ENCODE measurements at regions not wholly inside any gene's neighbourhood (a gene's known extent, or its start where the extent isn't known, plus 50 kb on each side); places are given as distances from the start of the nearest gene placed in this dataset.

- TF ChIP-seq TAF1 (IDR thresholded peaks at IDR 0.05; ENCODE audit: low read depth) = no peak
- no peak for TF ChIP-seq TEAD4 (IDR thresholded peaks at IDR 0.05)
- TF ChIP-seq RAD21 (IDR thresholded peaks at IDR 0.05; ENCODE audit: low read depth) = no peak
- no peak for TF ChIP-seq CEBPB (IDR thresholded peaks at IDR 0.05)
- TF ChIP-seq CREB1 (IDR thresholded peaks at IDR 0.05; ENCODE audit: low read depth) = no peak
- no peak for TF ChIP-seq EGR1 (IDR thresholded peaks at IDR 0.05)
- TF ChIP-seq REST (IDR thresholded peaks at IDR 0.05; ENCODE audit: low read depth) = no peak
Measured at GRCh38 chr3:63029921-63030320, 154.7 kb upstream of the CADPS start.

- TF ChIP-seq EP300 (IDR thresholded peaks at IDR 0.05; ENCODE audit: borderline replicate concordance) (no peak), RAD21 (IDR thresholded peaks at IDR 0.05; ENCODE audit: low read depth) (no peak)
Measured at GRCh38 chr3:63030666-63031065, 155.4 kb upstream of the CADPS start.

- TF ChIP-seq ZBTB7A (IDR thresholded peaks at IDR 0.05; ENCODE audit: low read depth) (no peak), TCF12 (IDR thresholded peaks at IDR 0.05; ENCODE audit: low read depth) (no peak), REST (IDR thresholded peaks at IDR 0.05; ENCODE audit: low read depth) (no peak), NFIC (IDR thresholded peaks at IDR 0.05) (no peak), MAX (IDR thresholded peaks at IDR 0.05) (no peak), USF1 (IDR thresholded peaks at IDR 0.05) (no peak), TAF1 (IDR thresholded peaks at IDR 0.05; ENCODE audit: low read depth) (no peak), TEAD4 (IDR thresholded peaks at IDR 0.05) (no peak), YY1 (IDR thresholded peaks at IDR 0.05; ENCODE audit: low read depth) (no peak), CREB1 (IDR thresholded peaks at IDR 0.05; ENCODE audit: low read depth) (no peak), RAD21 (IDR thresholded peaks at IDR 0.05; ENCODE audit: low read depth) (no peak), EGR1 (IDR thresholded peaks at IDR 0.05) (no peak), CEBPB (IDR thresholded peaks at IDR 0.05) (no peak), EP300 (IDR thresholded peaks at IDR 0.05; ENCODE audit: borderline replicate concordance) (no peak)
Measured at GRCh38 chr3:63032881-63033280, 157.7 kb upstream of the CADPS start.

GRCh38 chr3:63034101-63034500 lies 158.9 kb upstream of the CADPS start:
- TF ChIP-seq USF1 (IDR thresholded peaks at IDR 0.05) = no peak
- no peak for TF ChIP-seq EGR1 (IDR thresholded peaks at IDR 0.05)
- no peak for TF ChIP-seq RAD21 (IDR thresholded peaks at IDR 0.05; ENCODE audit: low read depth)

- TF ChIP-seq REST (IDR thresholded peaks at IDR 0.05; ENCODE audit: low read depth) (no peak), USF1 (IDR thresholded peaks at IDR 0.05) (no peak), FOXM1 (IDR thresholded peaks at IDR 0.05; ENCODE audit: borderline replicate concordance, low read depth) (no peak), NFIC (IDR thresholded peaks at IDR 0.05) (no peak), RAD21 (IDR thresholded peaks at IDR 0.05; ENCODE audit: low read depth) (no peak), EGR1 (IDR thresholded peaks at IDR 0.05) (no peak), ZBTB7A (IDR thresholded peaks at IDR 0.05; ENCODE audit: low read depth) (no peak), YY1 (IDR thresholded peaks at IDR 0.05; ENCODE audit: low read depth) (no peak), TAF1 (IDR thresholded peaks at IDR 0.05; ENCODE audit: low read depth) (no peak), MAX (IDR thresholded peaks at IDR 0.05) (no peak), EP300 (IDR thresholded peaks at IDR 0.05; ENCODE audit: borderline replicate concordance) (no peak), CEBPB (IDR thresholded peaks at IDR 0.05) (no peak), TEAD4 (IDR thresholded peaks at IDR 0.05) (no peak), TCF12 (IDR thresholded peaks at IDR 0.05; ENCODE audit: low read depth) (no peak), CREB1 (IDR thresholded peaks at IDR 0.05; ENCODE audit: low read depth) (no peak)
Measured at GRCh38 chr3:63037116-63037515, 161.9 kb upstream of the CADPS start.
